ENCODE measurements at regions not wholly inside any gene's neighbourhood (a gene's known extent, or its start where the extent isn't known, plus 50 kb on each side); places are given as distances from the start of the nearest gene placed in this dataset.

DNA sequence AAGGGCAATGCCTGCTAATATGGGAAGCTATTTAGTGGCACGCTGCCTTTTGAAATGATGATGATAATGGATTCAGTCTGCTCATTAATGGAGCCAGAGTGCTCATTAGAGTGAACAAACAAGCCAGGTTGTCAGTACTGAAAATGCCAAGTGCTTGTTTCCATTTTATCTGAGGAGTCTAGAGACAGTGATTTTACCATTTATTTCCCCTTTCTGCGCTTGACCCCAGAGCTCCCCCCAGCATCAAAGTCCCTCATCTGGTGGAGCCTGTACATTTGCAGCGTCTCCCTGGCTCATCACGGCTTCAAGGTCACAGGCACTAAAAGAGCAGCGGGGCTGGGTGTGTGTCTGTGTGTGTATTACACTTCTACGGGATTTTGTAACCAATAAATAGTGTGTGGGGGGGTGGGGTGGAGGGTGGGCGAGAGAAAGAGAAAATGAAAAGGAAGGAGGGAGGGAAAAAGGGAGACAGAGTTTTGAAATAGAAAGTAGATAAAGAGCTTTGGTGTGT, 553.8 kb downstream of the TFEC start:
- TF ChIP-seq, protein P1, sequence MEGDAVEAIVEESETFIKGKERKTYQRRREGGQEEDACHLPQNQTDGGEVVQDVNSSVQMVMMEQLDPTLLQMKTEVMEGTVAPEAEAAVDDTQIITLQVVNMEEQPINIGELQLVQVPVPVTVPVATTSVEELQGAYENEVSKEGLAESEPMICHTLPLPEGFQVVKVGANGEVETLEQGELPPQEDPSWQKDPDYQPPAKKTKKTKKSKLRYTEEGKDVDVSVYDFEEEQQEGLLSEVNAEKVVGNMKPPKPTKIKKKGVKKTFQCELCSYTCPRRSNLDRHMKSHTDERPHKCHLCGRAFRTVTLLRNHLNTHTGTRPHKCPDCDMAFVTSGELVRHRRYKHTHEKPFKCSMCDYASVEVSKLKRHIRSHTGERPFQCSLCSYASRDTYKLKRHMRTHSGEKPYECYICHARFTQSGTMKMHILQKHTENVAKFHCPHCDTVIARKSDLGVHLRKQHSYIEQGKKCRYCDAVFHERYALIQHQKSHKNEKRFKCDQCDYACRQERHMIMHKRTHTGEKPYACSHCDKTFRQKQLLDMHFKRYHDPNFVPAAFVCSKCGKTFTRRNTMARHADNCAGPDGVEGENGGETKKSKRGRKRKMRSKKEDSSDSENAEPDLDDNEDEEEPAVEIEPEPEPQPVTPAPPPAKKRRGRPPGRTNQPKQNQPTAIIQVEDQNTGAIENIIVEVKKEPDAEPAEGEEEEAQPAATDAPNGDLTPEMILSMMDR (IDR thresholded peaks at IDR 0.05) = no peak
- TF ChIP-seq POLR2A (IDR thresholded peaks at IDR 0.05) = no peak

Data from heart left ventricle (tissue), 13 donors.